Astrocyte (in vitro differentiated cells and primary cell): ENCODE measurements at regions not wholly inside any gene's neighbourhood (a gene's known extent, or its start where the extent isn't known, plus 50 kb on each side); places are given as distances from the start of the nearest gene placed in this dataset.

ENCODE experiments used
- CTCF ChIP-seq: IDR thresholded peaks from 2 replicates; pipeline ENCODE4 v1.5.1; 2011; ENCODE audit warnings: low read depth, mild to moderate bottlenecking, inconsistent platforms, low read length, moderate library complexity; ENCODE audit not compliant: insufficient read depth
- EZH2 ChIP-seq: IDR thresholded peaks from 2 replicates; pipeline ENCODE4 v1.6.1; 2012; ENCODE audit warnings: mild to moderate bottlenecking, low read length, inconsistent platforms; ENCODE audit not compliant: insufficient read depth

GRCh38 chr14:39680777-39681176 lies 248.5 kb upstream of the FBXO33 start:
- no peak for TF ChIP-seq CTCF
- TF ChIP-seq EZH2 = no peak
